Activated naive CD4-positive, alpha-beta T cell treated with anti-CD3 and anti-CD28 coated beads, Interleukin-2, amount 50 U/mL, for 72 hours (primary cell): ENCODE measurements at regions not wholly inside any gene's neighbourhood (a gene's known extent, or its start where the extent isn't known, plus 50 kb on each side); places are given as distances from the start of the nearest gene placed in this dataset.

Experiments used
- ATAC-seq, 2 donors: fragments of 150-1000 bp; cut with Tn5 transposase; 2 replicates each; pipeline ENCODE4 v1.10.0; 2021; ENCODE audit warnings: mild to moderate bottlenecking in 2 of 2, moderate library complexity in 2 of 2
- DNase-seq, 2 donors: peaks; one replicate each; pipeline ENCODE4 v3.0.0; 2021 to 2022; ENCODE audit warnings: low spot score in 2 of 2
- H3K27ac Mint-ChIP-seq, 2 donors: one replicate each; pipeline ENCODE4 v1.8.0; 2022; ENCODE audit warnings: mild to moderate bottlenecking in 2 of 2, mixed read lengths in 2 of 2
- H3K36me3 Mint-ChIP-seq, 2 donors: one replicate each; pipeline ENCODE4 v1.8.0; 2022; ENCODE audit warnings: mixed read lengths in 2 of 2
- H3K9me3 Mint-ChIP-seq, 2 donors: one replicate each; pipeline ENCODE4 v1.8.0; 2022; ENCODE audit warnings: mixed read lengths in 2 of 2

- Mint-ChIP-seq H3K9me3 (peaks cover 0 to 4% of the 10 kb centered on the region in 2 donors), H3K36me3 (no peaks in the 10 kb centered on the region), H3K27ac (no peak overlapping the region)
- no peak for ATAC-seq
- DNase-seq: no peak
These were observed 81.5 kb upstream of the ZP4 start for GRCh38 chr1:237972186-237972585.

- ATAC-seq (no peak), DNase-seq (no peak)
- Mint-ChIP-seq H3K27ac (no peak overlapping the region), H3K36me3 (no peaks in the 10 kb centered on the region), H3K9me3 (peaks cover 4 to 13% of the 10 kb centered on the region in 2 donors)
These were observed 72.3 kb upstream of the ZP4 start for GRCh38 chr1:237962985-237963384.

GRCh38 chr1:237961754-237962153 lies 71.0 kb upstream of the ZP4 start:
- Mint-ChIP-seq H3K36me3 (no peaks in the 10 kb centered on the region), H3K27ac (no peak overlapping the region), H3K9me3 (peaks cover 4 to 16% of the 10 kb centered on the region in 2 donors)
- no peak for ATAC-seq
- DNase-seq: no peak

GRCh38 chr1:237959838-237960237 lies 69.1 kb upstream of the ZP4 start:
- no peaks in the 10 kb centered on the region for H3K36me3 Mint-ChIP-seq
- H3K27ac Mint-ChIP-seq: no peak overlapping the region
- H3K9me3 Mint-ChIP-seq: peaks cover 4 to 11% of the 10 kb centered on the region in 2 donors
- DNase-seq (no peak), ATAC-seq (no peak)

GRCh38 chr1:237953238-237953637 lies 62.5 kb upstream of the ZP4 start:
- Mint-ChIP-seq H3K27ac (no peak overlapping the region), H3K9me3 (peaks cover 0 to 7% of the 10 kb centered on the region in 2 donors), H3K36me3 (no peaks in the 10 kb centered on the region)
- ATAC-seq (no peak), DNase-seq (no peak)
